HG03039 (cell line): ENCODE measurements at regions not wholly inside any gene's neighbourhood (a gene's known extent, or its start where the extent isn't known, plus 50 kb on each side); places are given as distances from the start of the nearest gene placed in this dataset.
"Not testable (repeated sequence)": the region's sequence is repeated elsewhere in the genome, so short reads cannot be mapped to it uniquely, and the experiment has no call there.

Experiments used
- ATAC-seq: cut with Tn5 transposase; IDR thresholded peaks from one replicate; pipeline ENCODE4 v1.9.1; 2021; ENCODE audit warnings: mild to moderate bottlenecking, moderate library complexity; ENCODE audit not compliant: unreplicated experiment

DNA sequence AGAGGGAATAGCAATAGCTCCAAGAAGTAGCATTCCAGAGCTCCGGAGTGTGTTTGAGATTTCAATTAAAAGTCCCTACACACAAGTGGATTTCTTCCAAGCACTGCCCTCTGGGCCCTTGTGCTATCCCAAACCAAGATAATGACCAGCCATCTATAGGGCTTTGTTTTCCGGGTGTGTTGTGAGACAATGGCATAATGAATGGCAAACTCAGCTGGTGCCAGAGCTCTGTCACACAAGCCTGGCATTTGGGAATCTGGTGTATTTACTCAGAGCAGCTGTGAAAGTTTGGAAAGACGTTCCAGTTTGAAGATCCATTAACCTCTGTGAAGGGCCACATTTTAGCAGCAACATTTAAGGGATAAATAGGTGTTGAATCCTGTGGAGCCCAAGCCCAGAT lies 61.2 kb upstream of the TMTC2 start:
- no peak for ATAC-seq

DNA sequence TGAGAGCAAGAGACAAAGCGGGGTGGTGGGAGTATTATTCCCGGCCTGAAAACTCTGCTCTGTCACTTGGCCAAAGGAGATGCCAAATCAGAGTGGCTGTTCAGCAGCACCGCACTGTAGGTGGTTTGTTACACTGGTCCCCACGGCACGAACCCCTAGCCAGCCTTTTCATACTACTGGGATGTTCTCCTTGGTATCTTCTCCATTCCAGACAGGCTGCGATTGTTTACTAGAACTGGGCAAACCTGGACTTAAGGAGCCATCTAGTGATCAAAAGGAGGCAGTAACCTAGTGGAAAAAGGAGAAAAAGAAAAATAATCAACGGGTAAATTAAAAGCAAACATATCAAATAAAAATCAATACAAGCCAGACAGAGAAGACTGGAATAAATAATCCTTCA lies 58.9 kb upstream of the TMTC2 start:
- ATAC-seq: no peak

DNA sequence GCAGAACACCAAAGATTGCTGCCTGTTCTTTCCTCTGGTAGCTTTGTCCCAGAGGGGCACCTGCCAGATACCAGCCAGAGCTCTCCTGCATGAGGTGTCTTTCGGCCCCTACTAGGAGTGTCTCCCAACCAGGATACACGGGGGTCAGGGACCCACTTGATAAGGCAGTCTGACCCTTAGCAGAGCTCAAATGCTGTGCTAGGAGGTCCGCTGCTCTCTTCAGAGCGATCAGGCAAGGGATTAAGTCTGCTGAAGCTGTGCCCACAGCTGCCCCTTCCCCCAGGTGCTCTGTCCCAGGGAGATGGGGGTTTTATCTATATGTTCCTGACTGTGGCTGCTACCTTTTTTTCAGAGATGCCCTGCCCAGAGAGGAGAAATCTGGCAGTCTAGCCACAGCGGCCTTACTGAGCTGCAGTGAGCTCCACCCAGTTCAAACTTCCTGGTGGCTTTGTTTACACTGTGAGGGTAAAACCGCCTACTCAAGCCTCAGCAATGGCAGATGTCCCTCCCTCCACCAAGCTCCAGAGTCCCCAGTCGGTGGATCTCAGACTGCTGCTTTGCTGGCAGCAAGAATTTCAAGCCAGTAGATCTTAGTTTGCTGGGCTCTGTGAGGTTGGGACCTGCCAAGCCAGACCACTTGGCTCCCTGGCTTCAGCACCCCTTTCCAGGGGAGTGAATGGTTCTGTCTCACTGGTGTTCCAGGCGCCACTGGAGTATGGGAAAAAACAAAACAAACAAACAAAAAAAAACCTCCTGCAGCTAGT lies 52.0 kb upstream of the TMTC2 start:
- ATAC-seq: not testable (repeated sequence)

DNA sequence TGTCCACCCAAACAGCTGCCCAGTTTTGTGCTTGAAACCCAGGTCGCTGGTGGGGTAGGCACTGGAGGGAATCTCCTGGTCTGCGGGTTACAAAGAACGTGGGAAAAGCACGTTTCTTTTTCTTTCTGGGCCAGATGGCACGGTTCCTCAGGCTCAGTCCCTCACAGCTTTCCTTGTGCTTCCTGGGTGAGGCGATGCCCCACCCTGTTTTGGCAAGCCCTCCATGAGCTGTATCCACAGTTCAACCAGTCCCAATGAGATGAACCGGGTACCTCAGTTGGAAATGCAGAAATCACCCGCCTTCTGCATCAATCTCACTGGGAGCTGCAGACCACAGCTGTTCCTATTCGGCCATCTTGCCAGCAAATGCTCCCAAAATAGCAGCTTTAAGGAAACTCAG lies 51.4 kb upstream of the TMTC2 start:
- no peak for ATAC-seq
